ENCODE measurements at regions not wholly inside any gene's neighbourhood (a gene's known extent, or its start where the extent isn't known, plus 50 kb on each side); places are given as distances from the start of the nearest gene placed in this dataset.
A peak's percentile ranks its signal among the peaks of the same experiment; 100 is the strongest.

DNA sequence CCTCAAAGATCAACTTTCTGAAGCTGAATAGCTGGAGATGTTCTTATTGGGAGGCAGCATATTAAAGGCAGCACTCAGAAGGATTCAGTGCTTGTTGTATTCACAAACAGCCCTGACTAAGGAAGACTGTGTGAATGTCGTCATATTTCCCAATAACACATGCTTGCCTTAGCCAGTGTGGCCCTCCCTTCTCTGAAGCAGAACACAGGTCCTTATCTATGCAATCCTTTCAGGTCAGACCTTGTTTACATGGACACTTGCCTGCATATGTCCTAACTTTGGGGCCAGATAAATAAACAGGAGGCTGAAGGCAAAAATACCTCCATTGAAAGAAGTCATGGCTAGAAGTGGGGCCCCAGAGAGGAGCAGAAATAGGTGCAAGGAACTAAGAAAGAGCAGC lies 97.2 kb downstream of the SLC4A3 start (continued):
- TF ChIP-seq ZBTB33 (CRISPR knock-in tag; IDR thresholded peaks at IDR 0.05) (no peak), MNT (conservative IDR thresholded peaks at IDR 0.05) (peak in 1 of 2 experiments; percentile 49; a peak in 1 of 4 replicates), RCOR1 (IDR thresholded peaks at IDR 0.05; ENCODE audit: borderline replicate concordance in 1 of 2, low read depth in 2 of 2, low read length in 2 of 2) (peak in 1 of 2 experiments; percentile 70; a peak in 1 of 4 replicates), NFIC (IDR thresholded peaks at IDR 0.05) (peak; percentile 33; the same call in 1 of the 2 replicates), NR1H2 (CRISPR knock-in tag; IDR thresholded peaks at IDR 0.05) (no peak), SMARCA4 (IDR thresholded peaks at IDR 0.05) (peak; percentile 66), HNRNPUL1 (IDR thresholded peaks at IDR 0.05; ENCODE audit: low read length) (no peak), LEF1 (IDR thresholded peaks at IDR 0.05) (0 out of 2 replicates have a peak, but pooled peaks have one; percentile 55), MTA2 (IDR thresholded peaks at IDR 0.05; ENCODE audit: low read depth) (0 out of 2 replicates have a peak, but pooled peaks have one; percentile 44), CBFA2T2 (conservative IDR thresholded peaks at IDR 0.05) (peak; percentile 61; the same call in 1 of the 2 replicates), JUND (IDR thresholded peaks at IDR 0.05; ENCODE audit: borderline replicate concordance, low read depth, low read length) (no peak), JUND (tag; IDR thresholded peaks at IDR 0.05; ENCODE audit: borderline replicate concordance, low read depth, low read length) (peak; percentile 69; the same call in 2 of the 3 replicates), ZNF766 (CRISPR knock-in tag; conservative IDR thresholded peaks at IDR 0.05) (0 out of 2 replicates have a peak, but pooled peaks have one; percentile 29), TCF3 (CRISPR knock-in tag; IDR thresholded peaks at IDR 0.05) (peak; percentile 70), ATF1 (CRISPR knock-in tag; IDR thresholded peaks at IDR 0.05) (no peak), ATF1 (tag; IDR thresholded peaks at IDR 0.05) (0 out of 2 replicates have a peak, but pooled peaks have one; percentile 14), SRSF9 (IDR thresholded peaks at IDR 0.05; ENCODE audit: borderline replicate concordance, low read depth, low read length) (no peak), PRDM10 (IDR thresholded peaks at IDR 0.05; ENCODE audit: partially characterized antibody) (no peak), SOX6 (IDR thresholded peaks at IDR 0.05) (peak; percentile 65; the same call in 1 of the 2 replicates), NR2C2 (CRISPR knock-in tag; IDR thresholded peaks at IDR 0.05) (no peak), NR2C2 (tag; IDR thresholded peaks at IDR 0.05) (0 out of 2 replicates have a peak, but pooled peaks have one; percentile 18), TRIM24 (IDR thresholded peaks at IDR 0.05) (0 out of 4 replicates have a peak, but pooled peaks of 1 of the 2 experiments have one; percentile 23), CCNT2 (IDR thresholded peaks at IDR 0.05; ENCODE audit: borderline replicate concordance, extremely low read depth, insufficient read length, low read depth, low read length) (peak; percentile 24), GABPB1 (CRISPR knock-in tag; IDR thresholded peaks at IDR 0.05) (no peak), ARID1B (IDR thresholded peaks at IDR 0.05) (peak; percentile 81)

Measured in K562 (cell line).